ENCODE measurements at regions not wholly inside any gene's neighbourhood (a gene's known extent, or its start where the extent isn't known, plus 50 kb on each side); places are given as distances from the start of the nearest gene placed in this dataset.

GRCh38 chr13:85900521-85900920, 101.3 kb upstream of the SLITRK6 start:
- TF ChIP-seq CTCF (conservative IDR thresholded peaks at IDR 0.05 in 1 of 2, IDR thresholded peaks at IDR 0.05 in 1 of 2; ENCODE audit: extremely low read depth in 1 of 2, insufficient read depth in 1 of 2, low read depth in 1 of 2, low read length in 2 of 2) (no peak), EZH2 (IDR thresholded peaks at IDR 0.05; ENCODE audit: borderline replicate concordance, low read length) (no peak)
